ENCODE measurements at regions not wholly inside any gene's neighbourhood (a gene's known extent, or its start where the extent isn't known, plus 50 kb on each side); places are given as distances from the start of the nearest gene placed in this dataset.
"Not testable (repeated sequence)": the region's sequence is repeated elsewhere in the genome, so short reads cannot be mapped to it uniquely, and the experiment has no call there.

- Histone ChIP-seq H3K27me3 (ENCODE audit: control insufficient read depth in 1 of 2, insufficient read depth in 2 of 2, low read length in 2 of 2) (peaks cover 10 to 34% of the 10 kb centered on the region in 2 donors), H3K4me1 (ENCODE audit: insufficient read depth, low read length) (no peaks in the 10 kb centered on the region), H3K27ac (ENCODE audit: low read depth, low read length) (no peak overlapping the region), H3K36me3 (ENCODE audit: insufficient read depth, low read length) (no peaks in the 10 kb centered on the region), H3K9ac (ENCODE audit: low read length) (no peak overlapping the region), H3K9me3 (ENCODE audit: low read length) (no peaks in the 10 kb centered on the region), H3K4me3 (ENCODE audit: low read depth in 1 of 2, low read length in 2 of 2) (no peak overlapping the region)
Measured at GRCh38 chr22:49674479-49675050, 153.1 kb downstream of the BRD1 start.

- H3K9me3 ChIP-seq (ENCODE audit: low read length): no peaks in the 10 kb centered on the region
- no peak overlapping the region for H3K9ac ChIP-seq (ENCODE audit: low read length)
- H3K4me3 ChIP-seq (ENCODE audit: low read depth in 1 of 2, low read length in 2 of 2): no peak overlapping the region
- H3K27ac ChIP-seq (ENCODE audit: low read depth, low read length): no peak overlapping the region
- H3K4me1 ChIP-seq (ENCODE audit: insufficient read depth, low read length): no peaks in the 10 kb centered on the region
- H3K36me3 ChIP-seq (ENCODE audit: insufficient read depth, low read length): no peaks in the 10 kb centered on the region
- peaks cover 10 to 44% of the 10 kb centered on the region in 2 donors for H3K27me3 ChIP-seq (ENCODE audit: control insufficient read depth in 1 of 2, insufficient read depth in 2 of 2, low read length in 2 of 2)
Measured at GRCh38 chr22:49673048-49673447, 154.6 kb downstream of the BRD1 start.

DNA sequence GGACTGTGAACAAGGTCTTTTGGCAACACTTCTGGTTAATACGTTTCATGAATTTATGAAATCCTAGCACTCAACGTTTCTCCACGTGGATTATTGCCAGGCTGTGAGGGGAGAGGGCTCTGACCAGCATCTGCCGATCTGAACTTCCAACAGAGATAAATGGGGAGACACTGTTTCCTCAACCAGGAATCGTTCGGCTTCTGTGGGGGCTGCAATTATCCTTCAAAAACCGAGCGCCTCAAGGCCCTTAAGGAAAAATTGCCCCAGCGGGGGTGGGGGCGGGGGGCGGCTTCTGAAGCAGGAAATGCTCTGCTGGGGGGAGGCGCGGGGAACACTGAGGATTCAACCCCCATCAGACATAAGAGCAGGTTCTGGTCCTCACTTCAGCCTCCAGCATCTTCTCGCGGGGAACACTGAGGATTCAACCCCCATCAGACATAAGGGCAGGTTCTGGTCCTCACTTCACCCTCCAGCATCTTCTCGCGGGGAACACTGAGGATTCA lies 155.6 kb downstream of the BRD1 start:
- Histone ChIP-seq H3K27ac (ENCODE audit: low read depth, low read length) (no peak overlapping the region), H3K4me1 (ENCODE audit: insufficient read depth, low read length) (no peaks in the 10 kb centered on the region), H3K9ac (ENCODE audit: low read length) (no peak overlapping the region), H3K27me3 (ENCODE audit: control insufficient read depth in 1 of 2, insufficient read depth in 2 of 2, low read length in 2 of 2) (peaks cover 10 to 37% of the 10 kb centered on the region in 2 donors), H3K4me3 (ENCODE audit: low read depth in 1 of 2, low read length in 2 of 2) (no peak overlapping the region), H3K36me3 (ENCODE audit: insufficient read depth, low read length) (no peaks in the 10 kb centered on the region), H3K9me3 (ENCODE audit: low read length) (no peaks in the 10 kb centered on the region)

GRCh38 chr22:49671331-49672013 lies 156.2 kb downstream of the BRD1 start:
- Histone ChIP-seq H3K27me3 (ENCODE audit: control insufficient read depth in 1 of 2, insufficient read depth in 2 of 2, low read length in 2 of 2) (peaks cover 10 to 35% of the 10 kb centered on the region in 2 donors), H3K27ac (ENCODE audit: low read depth, low read length) (no peak overlapping the region), H3K9me3 (ENCODE audit: low read length) (no peaks in the 10 kb centered on the region), H3K4me1 (ENCODE audit: insufficient read depth, low read length) (no peaks in the 10 kb centered on the region), H3K36me3 (ENCODE audit: insufficient read depth, low read length) (no peaks in the 10 kb centered on the region), H3K4me3 (ENCODE audit: low read depth in 1 of 2, low read length in 2 of 2) (no peak overlapping the region), H3K9ac (ENCODE audit: low read length) (no peak overlapping the region)

DNA sequence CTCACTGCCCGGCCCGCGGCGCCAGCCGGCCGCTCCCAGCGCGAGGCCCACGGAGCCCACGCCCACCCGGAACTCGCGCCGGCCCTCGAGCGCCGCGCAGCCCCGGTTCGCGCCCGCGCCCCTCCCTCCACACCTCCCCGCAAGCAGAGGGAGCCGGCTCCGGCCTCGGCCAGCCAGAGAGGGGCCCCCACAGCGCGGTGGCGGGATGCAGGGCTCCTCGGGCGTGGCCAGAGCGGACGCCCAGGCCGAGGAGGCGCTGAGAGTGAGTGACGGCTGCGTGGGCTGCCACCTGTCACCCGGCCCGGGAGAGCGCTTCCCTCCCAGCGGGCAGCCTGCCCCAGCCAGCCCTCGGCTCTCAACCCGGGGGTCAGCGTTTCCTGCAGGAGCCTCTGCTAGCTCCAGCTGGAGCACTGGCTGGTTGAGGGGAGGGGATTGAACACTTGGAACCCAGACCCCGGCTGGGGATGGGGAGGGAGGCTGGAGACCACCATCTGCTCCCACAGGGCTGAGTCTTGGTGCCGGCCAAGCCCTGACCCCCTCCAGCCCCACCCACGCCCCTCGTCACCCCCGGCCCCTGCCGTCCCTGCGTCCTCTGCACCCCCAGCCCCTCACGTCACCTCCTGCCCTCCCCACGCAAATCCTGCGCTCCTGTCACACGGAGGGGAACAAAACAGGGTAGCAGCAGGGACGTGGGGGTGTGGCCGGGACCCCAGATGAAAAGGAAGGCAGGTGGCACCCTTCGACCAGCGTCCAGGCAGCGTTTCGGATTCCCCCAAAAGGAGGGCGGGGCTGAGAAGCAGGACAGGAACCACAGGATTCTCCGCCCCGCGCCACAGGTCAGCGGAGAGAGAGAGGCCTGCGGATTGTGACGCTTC lies 157.0 kb downstream of the BRD1 start:
- H3K27ac ChIP-seq (ENCODE audit: low read depth, low read length): no peak overlapping the region
- H3K4me1 ChIP-seq (ENCODE audit: insufficient read depth, low read length): no peaks in the 10 kb centered on the region
- H3K36me3 ChIP-seq (ENCODE audit: insufficient read depth, low read length): no peaks in the 10 kb centered on the region
- no peak overlapping the region for H3K9ac ChIP-seq (ENCODE audit: low read length)
- no peak overlapping the region for H3K4me3 ChIP-seq (ENCODE audit: low read depth in 1 of 2, low read length in 2 of 2)
- H3K9me3 ChIP-seq (ENCODE audit: low read length): no peaks in the 10 kb centered on the region
- peaks cover 10 to 35% of the 10 kb centered on the region in 2 donors for H3K27me3 ChIP-seq (ENCODE audit: control insufficient read depth in 1 of 2, insufficient read depth in 2 of 2, low read length in 2 of 2)

- not testable (repeated sequence) for H3K36me3 ChIP-seq (ENCODE audit: insufficient read depth, low read length); H3K4me3 ChIP-seq (ENCODE audit: low read depth in 1 of 2, low read length in 2 of 2); H3K9me3 ChIP-seq (ENCODE audit: low read length); H3K27ac ChIP-seq (ENCODE audit: low read depth, low read length); H3K4me1 ChIP-seq (ENCODE audit: insufficient read depth, low read length); H3K9ac ChIP-seq (ENCODE audit: low read length)
- H3K27me3 ChIP-seq (ENCODE audit: control insufficient read depth in 1 of 2, insufficient read depth in 2 of 2, low read length in 2 of 2): peaks cover 10 to 34% of the 10 kb centered on the region in 2 donors
Measured at GRCh38 chr22:49669969-49670455, 157.7 kb downstream of the BRD1 start.

- peaks cover 10 to 29% of the 10 kb centered on the region in 2 donors for H3K27me3 ChIP-seq (ENCODE audit: control insufficient read depth in 1 of 2, insufficient read depth in 2 of 2, low read length in 2 of 2)
Measured at GRCh38 chr22:49669427-49669968, 158.2 kb downstream of the BRD1 start.

DNA sequence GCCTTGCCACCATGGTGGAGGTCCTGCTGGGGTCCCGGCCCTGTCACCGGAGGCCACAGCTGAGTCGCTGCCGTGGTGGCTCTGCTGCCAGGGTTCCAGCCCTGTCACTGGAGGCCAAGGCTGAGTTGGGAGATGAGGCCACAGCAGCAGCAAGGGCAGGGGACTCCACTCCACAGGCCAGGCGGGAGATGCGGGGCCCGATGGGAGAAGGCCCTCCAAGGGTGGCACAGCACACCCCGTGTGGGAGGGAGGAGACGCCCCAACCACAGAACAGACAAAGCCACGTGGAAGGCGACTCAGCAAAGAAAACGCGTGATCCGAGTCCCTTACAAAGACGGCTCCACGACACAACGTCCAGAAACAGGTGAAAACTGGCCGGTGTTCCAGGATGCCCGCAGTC lies 159.3 kb downstream of the BRD1 start:
- no peak overlapping the region for H3K9ac ChIP-seq (ENCODE audit: low read length)
- H3K27me3 ChIP-seq (ENCODE audit: control insufficient read depth in 1 of 2, insufficient read depth in 2 of 2, low read length in 2 of 2): peaks cover 10 to 30% of the 10 kb centered on the region in 2 donors
- H3K36me3 ChIP-seq (ENCODE audit: insufficient read depth, low read length): no peaks in the 10 kb centered on the region
- no peak overlapping the region for H3K27ac ChIP-seq (ENCODE audit: low read depth, low read length)
- no peaks in the 10 kb centered on the region for H3K4me1 ChIP-seq (ENCODE audit: insufficient read depth, low read length)
- H3K9me3 ChIP-seq (ENCODE audit: low read length): no peaks in the 10 kb centered on the region
- H3K4me3 ChIP-seq (ENCODE audit: low read depth in 1 of 2, low read length in 2 of 2): no peak overlapping the region

More at GRCh38 chr22:49669427-49669968, 158.2 kb downstream of the BRD1 start:
- not testable (repeated sequence) for H3K27ac ChIP-seq (ENCODE audit: low read depth, low read length); H3K9me3 ChIP-seq (ENCODE audit: low read length); H3K4me3 ChIP-seq (ENCODE audit: low read depth in 1 of 2, low read length in 2 of 2); H3K4me1 ChIP-seq (ENCODE audit: insufficient read depth, low read length); H3K36me3 ChIP-seq (ENCODE audit: insufficient read depth, low read length); H3K9ac ChIP-seq (ENCODE audit: low read length)

DNA sequence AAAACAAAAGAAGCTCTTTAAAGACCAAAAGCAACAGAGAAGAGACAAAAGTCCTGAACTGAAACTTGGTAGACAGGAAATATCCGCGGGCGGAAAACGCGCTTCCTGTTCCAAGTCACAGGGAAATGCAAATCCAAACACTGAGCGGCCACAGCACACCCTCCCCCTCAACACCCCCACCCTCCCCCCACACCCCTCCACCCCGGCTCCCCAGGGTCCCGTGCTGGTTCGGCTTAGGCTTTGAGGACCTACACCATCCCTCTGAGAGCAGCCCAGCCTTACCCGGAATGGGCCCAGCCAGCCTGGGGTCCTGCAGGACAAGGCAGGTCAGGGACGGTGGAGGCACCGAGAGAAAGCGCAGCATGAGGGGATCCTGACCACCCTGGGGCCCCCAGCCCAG lies 160.4 kb downstream of the BRD1 start:
- Histone ChIP-seq H3K27ac (ENCODE audit: low read depth, low read length) (no peak overlapping the region), H3K9me3 (ENCODE audit: low read length) (no peaks in the 10 kb centered on the region), H3K36me3 (ENCODE audit: insufficient read depth, low read length) (no peaks in the 10 kb centered on the region), H3K27me3 (ENCODE audit: control insufficient read depth in 1 of 2, insufficient read depth in 2 of 2, low read length in 2 of 2) (peaks cover 9 to 33% of the 10 kb centered on the region in 2 donors), H3K9ac (ENCODE audit: low read length) (no peak overlapping the region), H3K4me3 (ENCODE audit: low read depth in 1 of 2, low read length in 2 of 2) (no peak overlapping the region), H3K4me1 (ENCODE audit: insufficient read depth, low read length) (no peaks in the 10 kb centered on the region)

- Histone ChIP-seq H3K4me3 (ENCODE audit: low read depth in 1 of 2, low read length in 2 of 2) (no peak overlapping the region), H3K4me1 (ENCODE audit: insufficient read depth, low read length) (no peaks in the 10 kb centered on the region), H3K27ac (ENCODE audit: low read depth, low read length) (no peak overlapping the region), H3K27me3 (ENCODE audit: control insufficient read depth in 1 of 2, insufficient read depth in 2 of 2, low read length in 2 of 2) (peaks cover 0 to 26% of the 10 kb centered on the region in 2 donors), H3K9ac (ENCODE audit: low read length) (no peak overlapping the region), H3K36me3 (ENCODE audit: insufficient read depth, low read length) (no peaks in the 10 kb centered on the region), H3K9me3 (ENCODE audit: low read length) (no peaks in the 10 kb centered on the region)
Measured at GRCh38 chr22:49666146-49666809, 161.4 kb downstream of the BRD1 start.
